SU-DHL-6 (cell line): ENCODE measurements at regions not wholly inside any gene's neighbourhood (a gene's known extent, or its start where the extent isn't known, plus 50 kb on each side); places are given as distances from the start of the nearest gene placed in this dataset.

Experiments used
- H2AFZ ChIP-seq: fragments of 200-600 bp; sonication (generic); 2 replicates; pipeline ENCODE4 v1.6.1; 2014; ENCODE audit warnings: low read depth, mild to moderate bottlenecking, moderate library complexity, mixed read lengths, antibody characterized with exemption, low read length; ENCODE audit not compliant: severe bottlenecking
- H3F3A ChIP-seq: fragments of 200-600 bp; shearing (Covaris generic); 2 replicates; pipeline ENCODE4 v1.6.0; 2016; ENCODE audit warnings: antibody characterized with exemption, mild to moderate bottlenecking; ENCODE audit not compliant: insufficient read depth
- H3K27ac ChIP-seq: fragments of 200-600 bp; sonication (generic); 2 replicates; pipeline ENCODE4 v1.5.1; 2016; ENCODE audit warnings: low read depth, mild to moderate bottlenecking, low read length, moderate library complexity, mixed read lengths
- H3K27me3 ChIP-seq: fragments of 200-600 bp; sonication (generic), shearing (Covaris generic); 2 replicates; pipeline ENCODE4 v1.6.0; 2014; ENCODE audit warnings: mild to moderate bottlenecking, low read length
- H3K36me3 ChIP-seq: fragments of 200-600 bp; sonication (generic); 2 replicates; pipeline ENCODE4 v1.6.1; 2014; ENCODE audit warnings: mild to moderate bottlenecking, low read length, mixed read lengths
- H3K4me2 ChIP-seq: fragments of 300-600, 200-600 bp; shearing (Covaris generic), sonication (generic); 2 replicates; pipeline ENCODE4 v1.6.0; 2014; ENCODE audit warnings: low read length, low read depth, mild to moderate bottlenecking; ENCODE audit not compliant: poor library complexity, severe bottlenecking
- H3K4me3 ChIP-seq: fragments of 200-600 bp; sonication (generic); 2 replicates; pipeline ENCODE4 v1.5.1; 2014; ENCODE audit warnings: antibody characterized with exemption, low read length, mild to moderate bottlenecking, mixed read lengths; ENCODE audit not compliant: insufficient read depth, poor library complexity, severe bottlenecking
- H3K79me2 ChIP-seq: fragments of 200-600 bp; sonication (generic); 2 replicates; pipeline ENCODE4 v1.6.1; 2014; ENCODE audit warnings: mild to moderate bottlenecking, low read length, moderate library complexity; ENCODE audit not compliant: insufficient read depth
- H3K9ac ChIP-seq: fragments of 200-600 bp; sonication (generic); 2 replicates; pipeline ENCODE4 v1.7.0; 2014; ENCODE audit warnings: mild to moderate bottlenecking, low read length
- H3K9me2 ChIP-seq: fragments of 200-600 bp; sonication (generic); replicated peaks from 2 replicates; pipeline ENCODE4 v1.6.1; 2014; ENCODE audit warnings: low read length; ENCODE audit not compliant: insufficient read depth
- H3K9me3 ChIP-seq: fragments of 200-600 bp; sonication (generic); 2 replicates; pipeline ENCODE4 v1.6.1; 2014; ENCODE audit warnings: low read length, mixed read lengths; ENCODE audit not compliant: insufficient read depth
- H4K20me1 ChIP-seq: fragments of 200-600 bp; sonication (generic); 2 replicates; pipeline ENCODE4 v1.6.1; 2014; ENCODE audit warnings: low read depth, mild to moderate bottlenecking, antibody characterized with exemption, low read length, moderate library complexity, mixed read lengths
- CTCF ChIP-seq: fragments of 200-600 bp; sonication (generic); IDR thresholded peaks from one replicate; pipeline ENCODE4 v1.5.1; 2017; ENCODE audit warnings: antibody characterized with exemption, mild to moderate bottlenecking, low read length, moderate library complexity; ENCODE audit not compliant: insufficient read depth, poor library complexity, severe bottlenecking
- EZH2phosphoT487 ChIP-seq: fragments of 200-600 bp; sonication (generic), shearing (Covaris generic); conservative IDR thresholded peaks from 2 replicates; pipeline ENCODE4 v1.6.1; 2018; ENCODE audit warnings: mild to moderate bottlenecking, antibody characterized with exemption, low read length, moderate library complexity, mixed read lengths

GRCh38 chr20:20929341-20929740, 176.8 kb downstream of the LINC00237 start:
- Histone ChIP-seq H3K4me2 (no peak overlapping the region), H2AFZ (no peak overlapping the region), H3K36me3 (no peaks in the 10 kb centered on the region), H3K27ac (no peak overlapping the region), H3K79me2 (no peaks in the 10 kb centered on the region), H3K9me2 (no peaks in the 10 kb centered on the region), H3K9ac (no peak overlapping the region), H3K27me3 (no peaks in the 10 kb centered on the region), H3K4me3 (no peak overlapping the region), H4K20me1 (no peaks in the 10 kb centered on the region), H3F3A (no peaks in the 10 kb centered on the region), H3K9me3 (no peaks in the 10 kb centered on the region)
- TF ChIP-seq EZH2phosphoT487: no peak

- no peaks in the 10 kb centered on the region for H3K36me3 ChIP-seq
- TF ChIP-seq EZH2phosphoT487 (no peak), CTCF (no peak)
These were observed 179.8 kb downstream of the LINC00237 start for GRCh38 chr20:20926222-20926905.

GRCh38 chr20:20920433-20920832, 185.7 kb downstream of the LINC00237 start:
- H3K4me2 ChIP-seq: no peak overlapping the region
- H3K36me3 ChIP-seq: no peaks in the 10 kb centered on the region
- H3K79me2 ChIP-seq: no peaks in the 10 kb centered on the region
- H3K27ac ChIP-seq: no peak overlapping the region
- no peaks in the 10 kb centered on the region for H3K27me3 ChIP-seq
- no peak overlapping the region for H3K4me3 ChIP-seq
- no peak overlapping the region for H3K9ac ChIP-seq
- H3K9me2 ChIP-seq: no peaks in the 10 kb centered on the region
- no peaks in the 10 kb centered on the region for H4K20me1 ChIP-seq
- H3F3A ChIP-seq: no peaks in the 10 kb centered on the region
- H2AFZ ChIP-seq: no peak overlapping the region
- H3K9me3 ChIP-seq: peaks cover 7% of the 10 kb centered on the region; the same call in 1 of the 2 replicates
- no peak for TF ChIP-seq CTCF
- no peak for TF ChIP-seq EZH2phosphoT487

More at GRCh38 chr20:20926222-20926905, 179.8 kb downstream of the LINC00237 start:
- Histone ChIP-seq H3F3A (no peaks in the 10 kb centered on the region), H2AFZ (no peak overlapping the region), H3K4me2 (no peak overlapping the region), H4K20me1 (no peaks in the 10 kb centered on the region), H3K9me2 (no peaks in the 10 kb centered on the region), H3K4me3 (no peak overlapping the region), H3K27me3 (no peaks in the 10 kb centered on the region), H3K9ac (no peak overlapping the region), H3K79me2 (no peaks in the 10 kb centered on the region), H3K27ac (no peak overlapping the region), H3K9me3 (no peaks in the 10 kb centered on the region)

DNA sequence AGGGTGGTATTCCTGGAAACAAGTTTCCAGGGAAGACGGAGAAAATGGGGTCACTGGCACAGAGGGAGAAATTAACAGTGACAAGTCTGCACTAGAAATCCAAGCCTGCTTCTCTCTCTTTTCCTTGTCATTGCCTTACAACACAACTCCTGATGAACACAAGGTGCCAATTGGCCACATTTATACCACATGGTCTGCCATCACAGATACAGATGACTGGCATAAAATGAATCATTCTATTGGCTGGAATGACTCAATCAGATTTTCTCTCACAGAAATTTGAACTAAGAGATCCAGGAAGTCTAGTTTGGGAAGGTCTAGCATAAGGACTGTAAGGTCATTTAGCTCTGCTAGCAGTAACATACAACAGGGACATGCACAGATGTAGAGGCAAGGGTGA, 190.3 kb downstream of the LINC00237 start:
- Histone ChIP-seq H4K20me1 (no peaks in the 10 kb centered on the region), H3K9me3 (peaks cover 7% of the 10 kb centered on the region; the same call in 1 of the 2 replicates), H2AFZ (no peak overlapping the region), H3K36me3 (no peaks in the 10 kb centered on the region), H3K9ac (no peak overlapping the region), H3K27me3 (no peaks in the 10 kb centered on the region), H3K79me2 (no peaks in the 10 kb centered on the region), H3K27ac (no peak overlapping the region), H3K4me2 (no peak overlapping the region), H3K9me2 (no peaks in the 10 kb centered on the region), H3F3A (no peaks in the 10 kb centered on the region), H3K4me3 (no peak overlapping the region)
- TF ChIP-seq EZH2phosphoT487 (no peak), CTCF (no peak)
